Trophoblast cell (in vitro differentiated cells and primary cell): ENCODE measurements at regions not wholly inside any gene's neighbourhood (a gene's known extent, or its start where the extent isn't known, plus 50 kb on each side); places are given as distances from the start of the nearest gene placed in this dataset.

Experiments used
- DNase-seq, 2 donors: peaks; one replicate each; pipeline ENCODE4 v3.0.0-alpha.2; 2016
- H2AFZ ChIP-seq: 2 replicates; pipeline ENCODE4 v1.6.1; 2013; ENCODE audit warnings: low read length, moderate library complexity, mild to moderate bottlenecking; ENCODE audit not compliant: insufficient read depth, poor library complexity
- H2AK5ac ChIP-seq: 2 replicates; pipeline ENCODE4 v1.6.1; 2013; ENCODE audit warnings: mild to moderate bottlenecking, low read length
- H2BK120ac ChIP-seq: 2 replicates; pipeline ENCODE4 v1.6.1; 2013; ENCODE audit warnings: low read length, mild to moderate bottlenecking, moderate library complexity; ENCODE audit not compliant: insufficient read depth, poor library complexity
- H2BK12ac ChIP-seq: 2 replicates; pipeline ENCODE4 v1.6.1; 2013; ENCODE audit warnings: mild to moderate bottlenecking, low read length, moderate library complexity
- H2BK5ac ChIP-seq: 2 replicates; pipeline ENCODE4 v1.6.1; 2013; ENCODE audit warnings: low read length, low read depth, moderate library complexity, mild to moderate bottlenecking; ENCODE audit not compliant: poor library complexity
- H3K14ac ChIP-seq: 2 replicates; pipeline ENCODE4 v1.6.1; 2013; ENCODE audit warnings: mild to moderate bottlenecking, low read length
- H3K18ac ChIP-seq: 2 replicates; pipeline ENCODE4 v1.6.1; 2013; ENCODE audit warnings: mild to moderate bottlenecking, low read length
- H3K23ac ChIP-seq: 2 replicates; pipeline ENCODE4 v1.6.1; 2013; ENCODE audit warnings: low read length
- H3K27ac ChIP-seq: 2 replicates; pipeline ENCODE4 v1.5.1; 2013; ENCODE audit warnings: low read depth, mild to moderate bottlenecking, inconsistent platforms, low read length, moderate library complexity
- H3K27me3 ChIP-seq: 2 replicates; pipeline ENCODE4 v1.6.1; 2013; ENCODE audit warnings: inconsistent platforms, mild to moderate bottlenecking, low read length, moderate library complexity; ENCODE audit not compliant: insufficient read depth
- H3K36me3 ChIP-seq, 2 experiments: 1 replicate in 1 of 2; 2 replicates in 1 of 2; pipeline ENCODE4 v1.6.1; 2013; ENCODE audit warnings: low read length in 2 of 2, mild to moderate bottlenecking in 2 of 2, moderate library complexity in 1 of 2; ENCODE audit not compliant: insufficient read depth in 2 of 2, control insufficient read depth in 1 of 2
- H3K4ac ChIP-seq: 2 replicates; pipeline ENCODE4 v1.6.1; 2013; ENCODE audit warnings: low read depth, mild to moderate bottlenecking, low read length, moderate library complexity
- H3K4me1 ChIP-seq, 2 experiments: 1 replicate in 1 of 2; 2 replicates in 1 of 2; pipeline ENCODE4 v1.6.1; 2013; ENCODE audit warnings: low read length in 2 of 2, mild to moderate bottlenecking in 2 of 2, moderate library complexity in 1 of 2; ENCODE audit not compliant: insufficient read depth in 2 of 2, control insufficient read depth in 1 of 2
- H3K4me2 ChIP-seq: 2 replicates; pipeline ENCODE4 v1.6.1; 2013; ENCODE audit warnings: inconsistent platforms, mild to moderate bottlenecking, low read length, moderate library complexity
- H3K4me3 ChIP-seq: 2 replicates; pipeline ENCODE4 v1.5.1; 2013; ENCODE audit warnings: mild to moderate bottlenecking, low read depth, low read length, inconsistent platforms
- H3K79me1 ChIP-seq: one replicate; pipeline ENCODE4 v1.6.1; 2013; ENCODE audit warnings: low read length
- H3K79me2 ChIP-seq: 2 replicates; pipeline ENCODE4 v1.6.1; 2013; ENCODE audit warnings: low read length, mild to moderate bottlenecking; ENCODE audit not compliant: control insufficient read depth, insufficient read depth, poor library complexity
- H3K9ac ChIP-seq: 2 replicates; pipeline ENCODE4 v1.6.1; 2013; ENCODE audit warnings: mild to moderate bottlenecking, low read length
- H3K9me3 ChIP-seq: 2 replicates; pipeline ENCODE4 v1.6.1; 2013; ENCODE audit warnings: low read depth, mild to moderate bottlenecking, control low read depth, inconsistent platforms, low read length; ENCODE audit not compliant: insufficient read depth
- H4K12ac ChIP-seq: 2 replicates; pipeline ENCODE4 v1.6.1; 2013; ENCODE audit warnings: low read depth, mild to moderate bottlenecking, low read length, moderate library complexity
- H4K8ac ChIP-seq: 2 replicates; pipeline ENCODE4 v1.6.1; 2013; ENCODE audit warnings: low read depth, mild to moderate bottlenecking, low read length, moderate library complexity
- H4K91ac ChIP-seq: one replicate; pipeline ENCODE4 v1.6.1; 2013; ENCODE audit warnings: low read depth, mild to moderate bottlenecking, low read length, moderate library complexity
- WGBS: extraction: QIAGEN DNeasy Blood & Tissue Kit; methylation state at CpG from one replicate; pipeline ENCODE4 v1.1.7; 2013; ENCODE audit warnings: missing lambda C conversion rate; ENCODE audit not compliant: insufficient read length, insufficient coverage; ENCODE audit errors: extremely low coverage; 5-methylcytosine and 5-hydroxymethylcytosine counted together

- H3K23ac ChIP-seq, result no peak overlapping the region
- no peaks in the 10 kb centered on the region for H3K79me2 ChIP-seq
- no peak overlapping the region for H3K14ac ChIP-seq
- DNase-seq, result no peak
- no peaks in the 10 kb centered on the region for H3K4me1 ChIP-seq
- no peak overlapping the region for H3K9ac ChIP-seq
- H3K27ac ChIP-seq, result no peak overlapping the region
- H2BK5ac ChIP-seq, result no peak overlapping the region
- H2AFZ ChIP-seq, result no peak overlapping the region
- no peak overlapping the region for H3K4me2 ChIP-seq
- H4K12ac ChIP-seq, result no peak overlapping the region
- no peak overlapping the region for H2AK5ac ChIP-seq
- H3K79me1 ChIP-seq, result no peaks in the 10 kb centered on the region
- H4K8ac ChIP-seq, result no peak overlapping the region
- no peak overlapping the region for H3K4ac ChIP-seq
- H3K4me3 ChIP-seq, result no peak overlapping the region
- WGBS, result no CpG with 5 or more reads among the region's 1 CpG
- no peaks in the 10 kb centered on the region for H3K27me3 ChIP-seq
- H3K18ac ChIP-seq, result no peak overlapping the region
- no peaks in the 10 kb centered on the region for H3K9me3 ChIP-seq
- no peak overlapping the region for H2BK12ac ChIP-seq
- H4K91ac ChIP-seq, result no peak overlapping the region
- H3K36me3 ChIP-seq, result no peaks in the 10 kb centered on the region
- H2BK120ac ChIP-seq, result no peak overlapping the region
Measured at GRCh38 chr5:104126980-104127379, 564.4 kb upstream of the NUDT12 start.

GRCh38 chr5:104119529-104119928 is 556.9 kb upstream of the NUDT12 start:
- no peak overlapping the region for H2AFZ ChIP-seq

GRCh38 chr5:104111632-104112031 is 549.0 kb upstream of the NUDT12 start:
- DNase-seq, result no peak
- Histone ChIP-seq H4K8ac (no peak overlapping the region), H3K27me3 (no peaks in the 10 kb centered on the region), H3K27ac (no peak overlapping the region), H3K79me2 (no peaks in the 10 kb centered on the region), H2AFZ (no peak overlapping the region), H2AK5ac (no peak overlapping the region), H2BK120ac (no peak overlapping the region), H2BK5ac (no peak overlapping the region), H4K12ac (no peak overlapping the region), H3K18ac (no peak overlapping the region), H3K14ac (no peak overlapping the region), H3K79me1 (no peaks in the 10 kb centered on the region), H3K4me2 (no peak overlapping the region), H3K4me1 (no peaks in the 10 kb centered on the region), H4K91ac (no peak overlapping the region), H3K4me3 (no peak overlapping the region), H3K9ac (no peak overlapping the region), H3K36me3 (no peaks in the 10 kb centered on the region), H3K9me3 (no peaks in the 10 kb centered on the region), H2BK12ac (no peak overlapping the region), H3K4ac (no peak overlapping the region), H3K23ac (no peak overlapping the region)
- WGBS, result no CpG with 5 or more reads among the region's 2 CpGs

More at GRCh38 chr5:104119529-104119928, 556.9 kb upstream of the NUDT12 start:
- no peak overlapping the region for H3K23ac ChIP-seq
- H4K12ac ChIP-seq, result no peak overlapping the region
- H3K79me2 ChIP-seq, result no peaks in the 10 kb centered on the region
- no peaks in the 10 kb centered on the region for H3K27me3 ChIP-seq
- H2BK5ac ChIP-seq, result no peak overlapping the region
- H3K14ac ChIP-seq, result no peak overlapping the region
- no peak overlapping the region for H3K4me3 ChIP-seq
- no peak overlapping the region for H2BK120ac ChIP-seq
- no peak overlapping the region for H3K4ac ChIP-seq
- no peaks in the 10 kb centered on the region for H3K4me1 ChIP-seq
- no peak overlapping the region for H3K9ac ChIP-seq
- no peak overlapping the region for H2BK12ac ChIP-seq
- no peaks in the 10 kb centered on the region for H3K36me3 ChIP-seq
- no peak for DNase-seq
- no peak overlapping the region for H4K8ac ChIP-seq
- H4K91ac ChIP-seq, result no peak overlapping the region
- no peaks in the 10 kb centered on the region for H3K79me1 ChIP-seq
- no peak overlapping the region for H3K27ac ChIP-seq
- H2AK5ac ChIP-seq, result no peak overlapping the region
- no peak overlapping the region for H3K18ac ChIP-seq
- H3K9me3 ChIP-seq, result no peaks in the 10 kb centered on the region
- no peak overlapping the region for H3K4me2 ChIP-seq

- no peak overlapping the region for H2BK120ac ChIP-seq
- H2AK5ac ChIP-seq, result no peak overlapping the region
- H3K4me1 ChIP-seq, result no peaks in the 10 kb centered on the region
- no peak overlapping the region for H3K9ac ChIP-seq
- no peak overlapping the region for H3K23ac ChIP-seq
- no peak overlapping the region for H3K18ac ChIP-seq
- H3K14ac ChIP-seq, result no peak overlapping the region
- H3K27ac ChIP-seq, result no peak overlapping the region
- H3K79me2 ChIP-seq, result no peaks in the 10 kb centered on the region
- no peak overlapping the region for H4K8ac ChIP-seq
- no peaks in the 10 kb centered on the region for H3K9me3 ChIP-seq
- H4K12ac ChIP-seq, result no peak overlapping the region
- no peak for DNase-seq
- WGBS, result no CpG with 5 or more reads among the region's 5 CpGs
- no peak overlapping the region for H2BK12ac ChIP-seq
- H4K91ac ChIP-seq, result no peak overlapping the region
- H3K27me3 ChIP-seq, result no peaks in the 10 kb centered on the region
- H3K79me1 ChIP-seq, result no peaks in the 10 kb centered on the region
- H3K4ac ChIP-seq, result no peak overlapping the region
- H3K4me3 ChIP-seq, result no peak overlapping the region
- no peak overlapping the region for H2AFZ ChIP-seq
- H3K4me2 ChIP-seq, result no peak overlapping the region
- no peaks in the 10 kb centered on the region for H3K36me3 ChIP-seq
- H2BK5ac ChIP-seq, result no peak overlapping the region
Measured at GRCh38 chr5:104096451-104096850, 533.9 kb upstream of the NUDT12 start.
